ENCODE measurements at regions not wholly inside any gene's neighbourhood (a gene's known extent, or its start where the extent isn't known, plus 50 kb on each side); places are given as distances from the start of the nearest gene placed in this dataset.
"Not testable (repeated sequence)": the region's sequence is repeated elsewhere in the genome, so short reads cannot be mapped to it uniquely, and the experiment has no call there.

DNA sequence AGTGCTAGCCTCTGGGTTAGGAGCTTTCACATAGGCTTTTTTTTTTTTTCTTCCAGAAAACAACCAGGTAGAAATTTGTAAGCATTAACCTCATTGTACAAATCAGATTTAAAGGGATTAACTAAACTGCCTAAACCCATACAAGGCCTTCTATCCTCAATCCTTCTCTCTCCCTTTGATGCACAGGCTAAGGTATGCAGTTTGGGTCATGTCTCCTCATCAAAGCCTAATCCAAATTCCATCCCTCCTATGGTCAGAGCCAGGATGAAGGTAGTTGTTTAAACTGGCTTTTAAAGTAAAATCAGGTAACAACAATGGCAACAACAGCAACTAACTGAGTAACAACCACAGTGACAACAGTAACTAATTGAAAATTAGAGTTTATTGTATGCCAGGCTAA, 115.6 kb upstream of the SOX2 start:
- Histone ChIP-seq H3K4me3 (no peak overlapping the region), H3K4me1 (ENCODE audit: control insufficient read depth in 5 of 5, insufficient read depth in 5 of 5, low read length in 5 of 5) (no peaks in the 10 kb centered on the region), H3K27ac (ENCODE audit: low read depth in 1 of 2, low read length in 1 of 2) (no peak overlapping the region), H3K36me3 (ENCODE audit: control insufficient read depth in 4 of 4, insufficient read depth in 4 of 4, low read length in 4 of 4) (no peaks in the 10 kb centered on the region), H3K27me3 (ENCODE audit: control insufficient read depth in 3 of 3, insufficient read depth in 3 of 3, low read length in 2 of 3) (no peaks in the 10 kb centered on the region), H3K9ac (ENCODE audit: insufficient read depth in 1 of 2, low read length in 2 of 2) (no peak overlapping the region), H3K9me3 (ENCODE audit: control insufficient read depth in 4 of 4, insufficient read depth in 3 of 4, low read length in 3 of 4) (peaks cover 0 to 1% (median 0%) of the 10 kb centered on the region in 4 donors)
- DNase-seq (no peak), ATAC-seq (ENCODE audit: insufficient read depth, low FRiP score) (no peak)
- TF ChIP-seq, protein P1, sequence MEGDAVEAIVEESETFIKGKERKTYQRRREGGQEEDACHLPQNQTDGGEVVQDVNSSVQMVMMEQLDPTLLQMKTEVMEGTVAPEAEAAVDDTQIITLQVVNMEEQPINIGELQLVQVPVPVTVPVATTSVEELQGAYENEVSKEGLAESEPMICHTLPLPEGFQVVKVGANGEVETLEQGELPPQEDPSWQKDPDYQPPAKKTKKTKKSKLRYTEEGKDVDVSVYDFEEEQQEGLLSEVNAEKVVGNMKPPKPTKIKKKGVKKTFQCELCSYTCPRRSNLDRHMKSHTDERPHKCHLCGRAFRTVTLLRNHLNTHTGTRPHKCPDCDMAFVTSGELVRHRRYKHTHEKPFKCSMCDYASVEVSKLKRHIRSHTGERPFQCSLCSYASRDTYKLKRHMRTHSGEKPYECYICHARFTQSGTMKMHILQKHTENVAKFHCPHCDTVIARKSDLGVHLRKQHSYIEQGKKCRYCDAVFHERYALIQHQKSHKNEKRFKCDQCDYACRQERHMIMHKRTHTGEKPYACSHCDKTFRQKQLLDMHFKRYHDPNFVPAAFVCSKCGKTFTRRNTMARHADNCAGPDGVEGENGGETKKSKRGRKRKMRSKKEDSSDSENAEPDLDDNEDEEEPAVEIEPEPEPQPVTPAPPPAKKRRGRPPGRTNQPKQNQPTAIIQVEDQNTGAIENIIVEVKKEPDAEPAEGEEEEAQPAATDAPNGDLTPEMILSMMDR (IDR thresholded peaks at IDR 0.05; ENCODE audit: control extremely low read depth, extremely low read depth), result no peak

DNA sequence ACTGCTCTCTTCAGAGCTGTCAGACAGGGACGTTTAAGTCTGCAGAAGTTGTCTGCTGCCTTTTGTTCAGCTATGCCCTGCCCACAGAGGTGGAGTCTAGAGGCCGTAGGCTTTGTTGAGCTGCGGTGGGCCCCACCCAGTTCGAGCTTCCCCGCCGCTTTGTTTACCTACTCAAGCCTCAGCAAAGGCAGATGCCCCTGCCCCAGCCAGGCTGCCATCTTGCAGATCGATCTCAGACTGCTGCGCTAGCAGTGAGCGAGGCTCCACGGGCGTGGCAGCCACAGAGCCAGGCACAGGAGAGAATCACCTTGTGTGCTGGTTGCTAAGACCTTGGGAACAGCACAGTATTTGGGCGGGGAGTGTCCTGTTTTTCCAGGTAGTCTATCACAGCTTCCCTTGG, 120.8 kb upstream of the SOX2 start:
- ATAC-seq (ENCODE audit: insufficient read depth, low FRiP score); H3K9ac ChIP-seq (ENCODE audit: insufficient read depth in 1 of 2, low read length in 2 of 2); H3K27me3 ChIP-seq (ENCODE audit: control insufficient read depth in 3 of 3, insufficient read depth in 3 of 3, low read length in 2 of 3); DNase-seq; H3K4me3 ChIP-seq; H3K4me1 ChIP-seq (ENCODE audit: control insufficient read depth in 5 of 5, insufficient read depth in 5 of 5, low read length in 5 of 5); H3K9me3 ChIP-seq (ENCODE audit: control insufficient read depth in 4 of 4, insufficient read depth in 3 of 4, low read length in 3 of 4); H3K36me3 ChIP-seq (ENCODE audit: control insufficient read depth in 4 of 4, insufficient read depth in 4 of 4, low read length in 4 of 4); H3K27ac ChIP-seq (ENCODE audit: low read depth in 1 of 2, low read length in 1 of 2): not testable (repeated sequence)
- WGBS, 2 donors, result 82 to 83% methylated on average over 12 of the region's 12 CpGs

DNA sequence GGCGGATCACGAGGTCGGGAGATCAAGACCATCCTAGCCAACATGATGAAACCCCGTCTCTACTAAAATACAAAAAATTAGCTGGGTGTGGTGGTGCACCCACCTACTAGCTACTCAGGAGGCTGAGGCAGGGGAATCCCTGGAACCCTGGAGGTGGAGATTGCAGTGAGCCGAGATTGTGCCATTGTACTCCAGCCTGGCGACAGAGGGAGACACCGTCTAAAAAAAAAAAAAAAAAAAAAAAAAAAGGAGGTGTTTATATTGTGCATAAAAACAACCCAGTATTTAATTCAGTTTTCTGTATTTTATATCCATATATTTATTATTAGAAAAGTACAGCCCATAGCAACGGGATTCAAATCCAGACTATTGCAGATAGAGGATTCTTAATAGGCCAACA, 129.1 kb upstream of the SOX2 start:
- no peaks in the 10 kb centered on the region for H3K9me3 ChIP-seq (ENCODE audit: control insufficient read depth in 4 of 4, insufficient read depth in 3 of 4, low read length in 3 of 4)
- WGBS, 2 donors, result 89 to 94% methylated on average over 8 of the region's 8 CpGs
- TF ChIP-seq, protein P1 (IDR thresholded peaks at IDR 0.05; ENCODE audit: control extremely low read depth, extremely low read depth), result no peak
- ATAC-seq (ENCODE audit: insufficient read depth, low FRiP score) (no peak), DNase-seq (no peak)
- no peaks in the 10 kb centered on the region for H3K27me3 ChIP-seq (ENCODE audit: control insufficient read depth in 3 of 3, insufficient read depth in 3 of 3, low read length in 2 of 3)
- no peaks in the 10 kb centered on the region for H3K36me3 ChIP-seq (ENCODE audit: control insufficient read depth in 4 of 4, insufficient read depth in 4 of 4, low read length in 4 of 4)
- no peaks in the 10 kb centered on the region for H3K4me1 ChIP-seq (ENCODE audit: control insufficient read depth in 5 of 5, insufficient read depth in 5 of 5, low read length in 5 of 5)
- H3K4me3 ChIP-seq, result no peak overlapping the region
- H3K27ac ChIP-seq (ENCODE audit: low read depth in 1 of 2, low read length in 1 of 2), result no peak overlapping the region
- no peak overlapping the region for H3K9ac ChIP-seq (ENCODE audit: insufficient read depth in 1 of 2, low read length in 2 of 2)

DNA sequence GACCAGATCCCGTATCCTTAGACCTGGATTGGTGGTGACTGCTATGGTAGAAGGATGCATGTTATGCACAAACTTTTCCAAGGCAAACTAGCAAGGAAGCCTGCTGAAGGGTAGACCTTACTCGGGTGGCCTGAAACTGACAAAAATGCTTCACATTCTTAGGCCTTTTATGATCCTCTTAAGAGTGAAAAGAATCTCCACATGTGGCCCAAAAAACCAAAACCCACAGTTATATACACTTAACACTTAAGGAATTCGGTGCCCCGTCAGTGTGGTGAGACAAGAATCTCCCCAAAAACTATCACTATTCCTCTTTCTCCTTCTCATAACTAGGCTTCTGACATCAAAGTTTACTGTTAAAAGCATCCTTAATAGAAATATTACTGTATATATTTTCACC, 130.1 kb upstream of the SOX2 start:
- TF ChIP-seq, protein P1 (IDR thresholded peaks at IDR 0.05; ENCODE audit: control extremely low read depth, extremely low read depth), result no peak
- 82 to 85% methylated on average over 4 of the region's 4 CpGs for WGBS, 2 donors

More for the DNA sequence above, 130.1 kb upstream of the SOX2 start:
- H3K9me3 ChIP-seq (ENCODE audit: control insufficient read depth in 4 of 4, insufficient read depth in 3 of 4, low read length in 3 of 4), result no peaks in the 10 kb centered on the region
- no peak for ATAC-seq (ENCODE audit: insufficient read depth, low FRiP score)
- H3K4me1 ChIP-seq (ENCODE audit: control insufficient read depth in 5 of 5, insufficient read depth in 5 of 5, low read length in 5 of 5), result no peaks in the 10 kb centered on the region
- no peak overlapping the region for H3K9ac ChIP-seq (ENCODE audit: insufficient read depth in 1 of 2, low read length in 2 of 2)
- DNase-seq, result no peak
- no peak overlapping the region for H3K4me3 ChIP-seq
- no peaks in the 10 kb centered on the region for H3K36me3 ChIP-seq (ENCODE audit: control insufficient read depth in 4 of 4, insufficient read depth in 4 of 4, low read length in 4 of 4)
- H3K27me3 ChIP-seq (ENCODE audit: control insufficient read depth in 3 of 3, insufficient read depth in 3 of 3, low read length in 2 of 3), result no peaks in the 10 kb centered on the region
- H3K27ac ChIP-seq (ENCODE audit: low read depth in 1 of 2, low read length in 1 of 2), result no peak overlapping the region

Measured in lung (tissue), 11 donors.